A673 (cell line): ENCODE measurements at regions not wholly inside any gene's neighbourhood (a gene's known extent, or its start where the extent isn't known, plus 50 kb on each side); places are given as distances from the start of the nearest gene placed in this dataset.

Experiments used
- BruUV-seq: library from RNA; stranded (reverse); fragments of 400-500 nt; replicated peaks from 2 replicates; lab custom pipeline; 2021; lab: Mats Ljungman, UMichigan
- CTCF ChIA-PET: fragments of 300-600 bp; sonication (Branson Sonifier 250); formaldehyde crosslinking; loops from one replicate; lab custom pipeline; 2022; ENCODE audit warnings: antibody characterized with exemption; lab: Charles Lee
- POLR2A ChIA-PET: fragments of 300-600 bp; sonication (Branson Sonifier 250); formaldehyde crosslinking; loops from one replicate; lab custom pipeline; 2022; ENCODE audit warnings: antibody characterized with exemption; ENCODE audit not compliant: low non-redundant PET; lab: Charles Lee
- DNase-seq: peaks from one replicate; pipeline ENCODE4 v3.0.0-alpha.2; 2015; ENCODE audit warnings: low spot score
- H3K27ac ChIP-seq: fragments of 200-600 bp; sonication (generic); 2 replicates; pipeline ENCODE4 v1.5.1; 2016; ENCODE audit warnings: mixed run types, low read depth, mild to moderate bottlenecking, mixed read lengths, antibody characterized with exemption, low read length; ENCODE audit not compliant: poor library complexity, severe bottlenecking
- H3K27me3 ChIP-seq: fragments of 200-600 bp; sonication (generic); replicated peaks from 2 replicates; pipeline ENCODE4 v1.6.1; 2017; ENCODE audit warnings: mixed run types, low read depth, mild to moderate bottlenecking, mixed read lengths, antibody characterized with exemption, low read length; ENCODE audit not compliant: insufficient read depth, poor library complexity
- H3K36me3 ChIP-seq: fragments of 200-600 bp; sonication (generic); 2 replicates; pipeline ENCODE4 v1.6.1; 2016; ENCODE audit warnings: mixed run types, mild to moderate bottlenecking, mixed read lengths, antibody characterized with exemption, low read length; ENCODE audit not compliant: insufficient read depth, poor library complexity, severe bottlenecking
- H3K4me1 ChIP-seq: fragments of 200-600 bp; sonication (generic); 2 replicates; pipeline ENCODE4 v1.6.1; 2017; ENCODE audit warnings: mixed run types, mild to moderate bottlenecking, mixed read lengths, antibody characterized with exemption, low read length; ENCODE audit not compliant: insufficient read depth, poor library complexity, severe bottlenecking
- H3K4me3 ChIP-seq: fragments of 200-600 bp; sonication (generic); 2 replicates; pipeline ENCODE4 v1.5.1; 2016; ENCODE audit warnings: low read depth, mixed run types, mild to moderate bottlenecking, mixed read lengths, low read length; ENCODE audit not compliant: poor library complexity, severe bottlenecking
- H3K9me3 ChIP-seq: fragments of 200-600 bp; sonication (generic); 2 replicates; pipeline ENCODE4 v1.6.1; 2016; ENCODE audit warnings: mixed run types, low read depth, mild to moderate bottlenecking, mixed read lengths, antibody characterized with exemption, low read length; ENCODE audit not compliant: poor library complexity, severe bottlenecking
- EZH2 ChIP-seq: fragments of 200-600 bp; sonication (generic); IDR thresholded peaks from 2 replicates; pipeline ENCODE4 v1.6.1; 2017; ENCODE audit warnings: borderline replicate concordance, low read depth, mild to moderate bottlenecking, mixed read lengths, antibody characterized with exemption, low read length; ENCODE audit not compliant: poor library complexity, severe bottlenecking
- intact Hi-C: fragments of 100-400 bp; cut with micrococcal nuclease; formaldehyde crosslinking; loops from one replicate; pipeline ENCODE4 v1.10.0; 2022; ENCODE audit not compliant: unreplicated experiment
- TF ChIP-seq, protein P1 (sequence below): fragments of 300-800, 200-600 bp; sonication (generic); conservative IDR thresholded peaks from 2 replicates; pipeline ENCODE4 v1.5.1; 2017; ENCODE audit warnings: low read depth, mild to moderate bottlenecking, antibody characterized with exemption, low read length, moderate library complexity, mixed read lengths

DNA sequence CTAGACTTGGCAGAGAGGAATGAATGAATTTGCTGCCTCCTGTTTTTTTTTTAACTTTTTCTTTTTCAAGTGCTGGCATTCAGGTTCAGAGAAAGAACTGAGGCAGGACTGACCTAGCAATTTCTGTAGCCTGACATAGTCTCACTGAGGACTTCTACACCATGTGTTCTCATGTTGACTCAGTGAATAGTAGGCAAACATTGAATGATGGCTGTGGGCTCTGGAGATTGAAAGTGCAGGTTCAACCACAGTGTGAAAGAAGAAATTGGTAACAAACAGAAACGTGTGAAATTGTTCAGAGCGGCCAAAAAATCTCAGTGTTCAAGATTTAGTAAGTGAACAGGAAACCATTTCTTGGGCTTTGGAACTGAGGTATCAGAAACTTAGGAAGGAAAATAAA lies 322.4 kb upstream of the GHITM start:
- intact Hi-C loops: no loop called here
- POLR2A ChIA-PET: no interaction called here
- Histone ChIP-seq H3K27me3 (no peaks in the 10 kb centered on the region), H3K36me3 (no peaks in the 10 kb centered on the region), H3K4me3 (no peak overlapping the region), H3K27ac (no peak overlapping the region), H3K4me1 (no peaks in the 10 kb centered on the region), H3K9me3 (no peaks in the 10 kb centered on the region)
- DNase-seq: no peak
- CTCF ChIA-PET: no interaction called here
- no TSS peak for BruUV-seq
- no peak for TF ChIP-seq EZH2
- TF ChIP-seq, protein P1, sequence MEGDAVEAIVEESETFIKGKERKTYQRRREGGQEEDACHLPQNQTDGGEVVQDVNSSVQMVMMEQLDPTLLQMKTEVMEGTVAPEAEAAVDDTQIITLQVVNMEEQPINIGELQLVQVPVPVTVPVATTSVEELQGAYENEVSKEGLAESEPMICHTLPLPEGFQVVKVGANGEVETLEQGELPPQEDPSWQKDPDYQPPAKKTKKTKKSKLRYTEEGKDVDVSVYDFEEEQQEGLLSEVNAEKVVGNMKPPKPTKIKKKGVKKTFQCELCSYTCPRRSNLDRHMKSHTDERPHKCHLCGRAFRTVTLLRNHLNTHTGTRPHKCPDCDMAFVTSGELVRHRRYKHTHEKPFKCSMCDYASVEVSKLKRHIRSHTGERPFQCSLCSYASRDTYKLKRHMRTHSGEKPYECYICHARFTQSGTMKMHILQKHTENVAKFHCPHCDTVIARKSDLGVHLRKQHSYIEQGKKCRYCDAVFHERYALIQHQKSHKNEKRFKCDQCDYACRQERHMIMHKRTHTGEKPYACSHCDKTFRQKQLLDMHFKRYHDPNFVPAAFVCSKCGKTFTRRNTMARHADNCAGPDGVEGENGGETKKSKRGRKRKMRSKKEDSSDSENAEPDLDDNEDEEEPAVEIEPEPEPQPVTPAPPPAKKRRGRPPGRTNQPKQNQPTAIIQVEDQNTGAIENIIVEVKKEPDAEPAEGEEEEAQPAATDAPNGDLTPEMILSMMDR: no peak

DNA sequence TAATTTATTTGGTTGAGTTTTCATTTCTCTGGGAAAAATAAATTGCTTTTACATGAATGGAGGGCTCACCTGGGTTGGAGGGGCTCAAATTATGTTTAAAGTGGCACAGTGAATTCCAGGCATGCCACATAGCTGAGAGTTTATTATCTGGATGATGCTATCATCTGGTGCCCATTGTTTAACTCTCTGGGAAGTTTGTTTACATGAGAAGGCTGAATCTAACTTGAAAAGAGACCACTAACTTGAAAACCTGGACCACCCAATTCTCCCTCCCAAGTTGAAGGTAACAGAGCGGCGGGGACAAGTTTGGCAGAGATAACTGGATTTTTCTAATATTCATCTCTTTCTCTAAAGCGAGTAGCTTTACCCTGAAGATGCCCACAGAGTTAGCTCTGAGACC lies 321.5 kb upstream of the GHITM start:
- no peak for DNase-seq
- POLR2A ChIA-PET: no interaction called here
- no peaks in the 10 kb centered on the region for H3K9me3 ChIP-seq
- CTCF ChIA-PET: no interaction called here
- H3K27me3 ChIP-seq: no peaks in the 10 kb centered on the region
- no peak overlapping the region for H3K27ac ChIP-seq
- no peaks in the 10 kb centered on the region for H3K36me3 ChIP-seq
- H3K4me3 ChIP-seq: no peak overlapping the region
- BruUV-seq: no TSS peak
- no peaks in the 10 kb centered on the region for H3K4me1 ChIP-seq
- TF ChIP-seq EZH2: no peak
- TF ChIP-seq, protein P1: no peak
- intact Hi-C loops: no loop called here

DNA sequence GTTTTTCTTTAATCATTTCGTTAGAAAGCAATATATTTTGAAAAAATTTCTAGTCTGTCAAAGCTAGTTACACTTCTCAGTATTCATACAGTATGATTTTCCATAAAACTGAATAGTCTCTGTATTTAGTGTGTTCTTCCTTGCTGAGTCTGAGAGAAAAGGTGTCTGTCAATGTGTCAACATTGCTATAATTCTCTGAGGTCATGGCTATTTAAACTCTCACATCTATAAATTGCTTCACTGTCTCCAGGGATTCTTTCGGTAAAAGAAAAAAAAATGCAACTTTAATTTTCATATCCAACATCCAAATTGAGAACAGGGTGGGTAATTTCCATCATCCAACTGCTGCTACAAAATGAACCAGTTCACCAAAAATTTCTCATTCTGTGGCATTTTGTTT lies 319.7 kb upstream of the GHITM start:
- no peaks in the 10 kb centered on the region for H3K4me1 ChIP-seq
- POLR2A ChIA-PET: no interaction called here

More for the DNA sequence above, 319.7 kb upstream of the GHITM start:
- TF ChIP-seq EZH2: no peak
- TF ChIP-seq, protein P1: no peak
- BruUV-seq: no TSS peak
- CTCF ChIA-PET: no interaction called here
- Histone ChIP-seq H3K36me3 (no peaks in the 10 kb centered on the region), H3K27me3 (no peaks in the 10 kb centered on the region), H3K9me3 (no peaks in the 10 kb centered on the region), H3K4me3 (no peak overlapping the region), H3K27ac (no peak overlapping the region)
- intact Hi-C loops: no loop called here
- no peak for DNase-seq
